ENCODE measurements at regions not wholly inside any gene's neighbourhood (a gene's known extent, or its start where the extent isn't known, plus 50 kb on each side); places are given as distances from the start of the nearest gene placed in this dataset.

DNA sequence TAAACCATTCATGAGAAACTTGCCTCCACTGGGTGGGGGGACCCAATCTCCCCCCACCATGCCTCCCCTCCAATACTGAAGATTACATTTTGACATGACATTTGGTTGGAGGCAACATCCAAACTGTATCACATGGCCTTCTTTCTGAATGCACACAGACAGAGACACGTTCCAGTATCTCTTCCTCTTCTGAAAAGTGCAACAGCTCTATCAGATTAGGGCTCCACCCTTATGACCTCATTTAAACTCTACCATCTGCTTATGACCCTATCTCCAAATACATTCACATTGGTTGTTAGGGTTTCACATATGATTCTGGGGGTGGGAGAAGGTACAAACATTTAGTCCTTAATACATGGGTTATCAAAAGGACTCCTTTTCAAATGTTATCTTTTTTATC lies 481.8 kb upstream of the NFIA start:
- TF ChIP-seq, protein P1, sequence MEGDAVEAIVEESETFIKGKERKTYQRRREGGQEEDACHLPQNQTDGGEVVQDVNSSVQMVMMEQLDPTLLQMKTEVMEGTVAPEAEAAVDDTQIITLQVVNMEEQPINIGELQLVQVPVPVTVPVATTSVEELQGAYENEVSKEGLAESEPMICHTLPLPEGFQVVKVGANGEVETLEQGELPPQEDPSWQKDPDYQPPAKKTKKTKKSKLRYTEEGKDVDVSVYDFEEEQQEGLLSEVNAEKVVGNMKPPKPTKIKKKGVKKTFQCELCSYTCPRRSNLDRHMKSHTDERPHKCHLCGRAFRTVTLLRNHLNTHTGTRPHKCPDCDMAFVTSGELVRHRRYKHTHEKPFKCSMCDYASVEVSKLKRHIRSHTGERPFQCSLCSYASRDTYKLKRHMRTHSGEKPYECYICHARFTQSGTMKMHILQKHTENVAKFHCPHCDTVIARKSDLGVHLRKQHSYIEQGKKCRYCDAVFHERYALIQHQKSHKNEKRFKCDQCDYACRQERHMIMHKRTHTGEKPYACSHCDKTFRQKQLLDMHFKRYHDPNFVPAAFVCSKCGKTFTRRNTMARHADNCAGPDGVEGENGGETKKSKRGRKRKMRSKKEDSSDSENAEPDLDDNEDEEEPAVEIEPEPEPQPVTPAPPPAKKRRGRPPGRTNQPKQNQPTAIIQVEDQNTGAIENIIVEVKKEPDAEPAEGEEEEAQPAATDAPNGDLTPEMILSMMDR (IDR thresholded peaks at IDR 0.05; ENCODE audit: control extremely low read depth, extremely low read depth, low read depth, missing control alignments) = no peak
- CTCF ChIA-PET = interaction anchor here (1.4 kb wide), 1 partner anchor 15 kb away, joined by 3 read pairs; no protein-coding TSS in a partner anchor
- POLR2A ChIA-PET = no interaction called here
- no peak for DNase-seq (ENCODE audit: extremely low spot score)

DNA sequence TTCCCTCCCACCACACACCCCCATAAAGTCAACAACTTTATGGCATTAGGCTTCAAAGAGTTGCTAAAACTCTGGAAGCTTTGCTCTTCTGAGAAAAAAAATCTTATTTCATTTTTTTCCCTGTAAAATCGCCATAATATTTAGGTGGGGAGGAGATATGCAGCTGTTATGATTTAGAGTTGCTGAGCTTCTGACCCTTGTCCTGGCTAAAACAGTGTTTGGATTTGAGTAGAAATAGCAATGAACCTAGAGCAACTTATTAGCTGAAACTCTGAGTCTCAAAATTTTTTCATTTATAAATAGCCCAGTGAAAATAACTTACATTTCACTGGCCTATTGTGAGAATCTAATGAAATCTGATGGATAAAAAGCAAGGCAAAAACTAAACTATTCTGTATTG lies 482.8 kb upstream of the NFIA start:
- TF ChIP-seq, protein P1 (IDR thresholded peaks at IDR 0.05; ENCODE audit: control extremely low read depth, extremely low read depth, low read depth, missing control alignments) = no peak
- ChIA-PET CTCF (interaction anchor here (1.4 kb wide), 1 partner anchor 14 kb away, joined by 3 read pairs; no protein-coding TSS in a partner anchor), POLR2A (no interaction called here)
- DNase-seq (ENCODE audit: extremely low spot score) = no peak

DNA sequence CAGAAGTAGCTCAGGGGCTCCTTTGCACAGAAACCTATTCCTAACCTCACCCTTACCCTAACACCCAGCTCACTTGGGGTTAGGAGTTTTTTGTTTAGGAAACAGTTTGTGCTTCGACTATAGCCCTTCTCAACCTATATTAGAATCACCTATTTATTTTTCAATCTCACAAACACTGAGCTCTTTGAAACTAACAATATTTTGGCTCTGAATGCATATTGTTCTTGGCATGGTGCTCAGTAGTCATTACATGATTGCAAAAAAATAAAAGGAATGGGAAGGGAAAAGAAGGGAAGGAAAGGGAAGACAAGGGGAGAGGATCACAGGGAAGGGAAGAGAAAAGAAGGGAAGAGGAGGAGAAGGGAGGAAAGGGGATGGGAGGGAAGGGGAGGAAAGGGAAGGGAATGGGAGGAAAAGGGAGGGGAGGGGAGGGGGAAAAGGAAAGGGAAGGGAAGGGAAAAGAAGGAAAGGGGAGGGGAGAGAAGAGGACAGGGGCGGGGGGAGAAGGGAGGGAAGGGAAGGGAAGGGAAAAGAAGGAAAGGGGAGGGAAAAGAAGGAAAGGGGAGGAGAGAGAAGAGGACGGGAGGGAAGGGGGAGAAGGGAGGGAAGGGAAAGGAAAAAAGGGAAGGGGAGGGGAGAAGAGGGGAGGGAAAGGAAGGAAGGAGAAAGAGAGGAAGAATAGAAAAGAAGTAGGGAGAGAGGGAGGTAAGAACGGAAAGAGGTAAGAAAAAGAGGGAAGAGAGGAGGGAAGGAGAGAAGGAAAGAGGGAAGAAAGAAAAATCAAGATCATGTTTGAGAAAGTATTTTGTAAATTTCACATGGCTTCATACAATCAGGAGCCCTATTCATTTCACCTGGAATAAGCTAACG lies 484.1 kb upstream of the NFIA start:
- ChIA-PET POLR2A (no interaction called here), CTCF (no interaction called here)
- no peak for DNase-seq (ENCODE audit: extremely low spot score)
- TF ChIP-seq, protein P1 (IDR thresholded peaks at IDR 0.05; ENCODE audit: control extremely low read depth, extremely low read depth, low read depth, missing control alignments) = no peak

DNA sequence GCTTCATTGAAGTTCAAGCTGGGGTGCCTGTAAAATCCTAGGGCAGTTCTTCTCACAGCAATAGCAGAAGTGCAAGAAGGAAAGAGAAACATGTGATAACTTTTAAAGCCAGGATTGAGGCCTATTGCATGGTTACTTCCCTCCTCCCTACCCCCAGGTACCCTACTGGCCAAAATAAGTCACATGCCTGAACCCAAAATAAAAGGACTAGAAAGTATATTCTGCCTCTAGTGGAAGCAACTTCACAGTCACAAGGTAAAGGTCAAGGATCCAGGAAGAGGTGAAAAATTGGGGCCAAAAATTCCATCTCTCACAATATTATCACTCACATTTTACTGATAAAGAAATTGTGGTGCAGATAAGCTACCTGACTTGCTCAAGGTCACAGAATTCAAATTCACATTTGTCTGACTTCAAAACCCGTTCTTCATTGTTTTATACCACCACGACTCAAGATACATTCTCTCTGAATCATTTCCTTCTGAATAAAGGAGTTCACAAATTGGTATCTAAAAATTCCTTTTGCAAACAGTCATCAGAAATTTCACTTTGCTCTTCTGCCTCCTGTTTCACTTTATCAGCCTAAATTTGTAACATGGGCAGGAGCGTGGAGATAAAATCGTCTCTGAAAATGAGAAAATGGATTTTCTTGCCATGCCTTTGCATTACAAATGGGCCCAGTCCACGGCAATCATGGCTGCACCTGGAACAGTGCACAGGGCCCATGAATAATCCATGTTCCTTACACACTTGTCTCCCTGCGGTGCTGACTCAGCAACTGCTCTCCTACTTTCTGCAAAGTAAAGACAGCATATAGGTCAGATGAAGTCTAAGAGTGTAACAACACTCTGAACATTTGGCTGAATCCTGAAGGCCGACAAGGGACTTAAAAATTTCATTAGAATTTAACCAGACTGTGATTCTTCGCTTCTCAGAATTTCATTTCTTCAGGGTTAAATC lies 485.3 kb upstream of the NFIA start:
- TF ChIP-seq, protein P1 (IDR thresholded peaks at IDR 0.05; ENCODE audit: control extremely low read depth, extremely low read depth, low read depth, missing control alignments) = no peak
- POLR2A ChIA-PET = no interaction called here

DNA sequence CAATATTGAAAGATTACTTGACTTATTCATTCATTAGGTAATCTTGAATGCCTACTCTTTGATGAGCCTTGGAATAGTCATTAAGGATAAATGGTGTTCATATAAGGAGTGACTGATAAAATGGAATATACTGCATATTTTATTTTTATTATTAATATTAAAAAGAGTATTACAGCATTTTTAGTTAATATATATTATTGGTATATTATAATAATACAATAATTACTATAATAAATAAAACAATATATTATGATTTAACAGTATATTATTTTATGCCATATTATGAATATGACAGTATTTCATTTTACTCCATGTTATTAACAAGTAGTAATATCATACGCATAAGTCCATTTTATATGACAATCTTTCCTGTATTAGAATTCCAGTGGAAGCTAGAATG lies 490.8 kb upstream of the NFIA start:
- DNase-seq (ENCODE audit: extremely low spot score) = no peak
- CTCF ChIA-PET = interaction anchor here (1.2 kb wide), 1 partner anchor 10 kb away, joined by 3 read pairs; no protein-coding TSS in a partner anchor
- TF ChIP-seq, protein P1 (IDR thresholded peaks at IDR 0.05; ENCODE audit: control extremely low read depth, extremely low read depth, low read depth, missing control alignments) = no peak
- POLR2A ChIA-PET = no interaction called here

More for the DNA sequence above, 485.3 kb upstream of the NFIA start:
- CTCF ChIA-PET = no interaction called here
- DNase-seq (ENCODE audit: extremely low spot score) = no peak

DNA sequence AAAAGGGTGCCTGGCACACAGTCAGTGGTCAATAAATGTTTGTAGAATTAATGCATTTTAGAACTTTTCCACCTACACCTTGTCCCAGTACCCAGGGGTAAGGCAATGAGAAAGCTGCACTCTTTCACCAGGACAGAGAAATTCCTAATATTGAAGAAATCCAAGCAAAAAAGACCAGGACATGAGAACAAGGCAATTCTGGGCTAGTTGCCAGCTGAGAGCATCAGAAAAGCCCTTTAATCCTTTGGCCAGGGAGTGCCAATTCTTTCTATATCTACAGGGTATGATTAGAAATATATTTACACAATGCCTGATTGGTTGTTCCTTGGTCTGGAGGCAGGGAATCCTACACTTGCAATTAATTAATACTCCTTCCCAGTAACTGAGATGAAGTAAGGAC lies 492.4 kb upstream of the NFIA start:
- ChIA-PET CTCF (no interaction called here), POLR2A (no interaction called here)
- no peak for DNase-seq (ENCODE audit: extremely low spot score)
- TF ChIP-seq, protein P1 (IDR thresholded peaks at IDR 0.05; ENCODE audit: control extremely low read depth, extremely low read depth, low read depth, missing control alignments) = no peak
